HepG2 (cell line): ENCODE measurements at regions not wholly inside any gene's neighbourhood (a gene's known extent, or its start where the extent isn't known, plus 50 kb on each side); places are given as distances from the start of the nearest gene placed in this dataset.

ENCODE experiments used
- ATAC-seq: fragments of 200-7000 bp; cut with Tn5 transposase; 3 replicates; pipeline ENCODE4 v1.9.1; 2020; ENCODE audit warnings: mild to moderate bottlenecking, moderate library complexity
- BruUV-seq: library from RNA; stranded (reverse); fragments of 400-500 nt; replicated peaks from 2 replicates; lab custom pipeline; 2021; lab: Mats Ljungman, UMichigan
- CTCF ChIA-PET: fragments of 300-600 bp; formaldehyde crosslinking; extraction: SDS; loops from one replicate; lab custom pipeline; 2021; ENCODE audit warnings: low total read pairs, inconsistent platforms, low intra/inter-chr PET ratio; lab: Yijun Ruan, JAX
- POLR2A ChIA-PET: fragments of 350-600 bp; sonication (Branson Sonifier 250); formaldehyde crosslinking; loops from one replicate; lab custom pipeline; 2020; ENCODE audit warnings: antibody characterized with exemption, inconsistent platforms; lab: Yijun Ruan, JAX
- DNase-seq: peaks from one replicate; pipeline ENCODE4 v3.0.0-alpha.2; 2015; ENCODE audit warnings: low spot score
- FAIRE-seq: peaks from 3 replicates; lab custom pipeline; 2011; peaks lifted over from hg19 to GRCh38; lab: Jason Lieb, UNC
- H2AFZ ChIP-seq: one replicate; pipeline ENCODE4 v1.6.1; 2011; ENCODE audit warnings: low read length, inconsistent platforms
- H3K27ac ChIP-seq: fragments of 300-600 bp; 3 replicates; pipeline ENCODE4 v1.8.0; 2011; ENCODE audit warnings: mixed run types, mild to moderate bottlenecking, mixed read lengths, low read length, inconsistent platforms; ENCODE audit not compliant: insufficient read depth; ENCODE audit errors: extremely low read length
- H3K27me3 ChIP-seq, 2 experiments: fragments of 200-600 bp in 1 of 2; 2 replicates in 1 of 2; 3 replicates in 1 of 2; pipeline versions ENCODE4 v1.6.0 to v1.8.0; 2011; ENCODE audit warnings: low read length in 2 of 2, mild to moderate bottlenecking in 2 of 2, moderate library complexity in 2 of 2, inconsistent platforms in 1 of 2; ENCODE audit not compliant: insufficient read depth in 2 of 2, control insufficient read depth in 1 of 2
- H3K36me3 ChIP-seq, 2 experiments: fragments of 200-600 bp in 1 of 2; replicated peaks in 1 of 2; 2 replicates in 1 of 2; 3 replicates in 1 of 2; pipeline versions ENCODE4 v1.5.1 to v1.8.0; 2011; ENCODE audit warnings: low read length in 2 of 2, inconsistent platforms in 1 of 2; ENCODE audit not compliant: insufficient read depth in 2 of 2, control insufficient read depth in 1 of 2
- H3K4me1 ChIP-seq: 2 replicates; pipeline ENCODE4 v1.5.1; 2012; ENCODE audit warnings: low read length, inconsistent platforms; ENCODE audit not compliant: insufficient read depth
- H3K4me2 ChIP-seq: 2 replicates; pipeline ENCODE4 v1.6.0; 2011; ENCODE audit warnings: low read depth, low read length, inconsistent platforms
- H3K4me3 ChIP-seq, 3 experiments: fragments of 200-600 bp in 1 of 3; sonication (generic), shearing (Covaris generic) in 1 of 3; replicated peaks in 1 of 3; 2 replicates each; pipeline ENCODE4 v1.5.1; 2011 to 2016; ENCODE audit warnings: low read length in 3 of 3, inconsistent platforms in 2 of 3, low read depth in 2 of 3, mild to moderate bottlenecking in 2 of 3, control low read depth in 1 of 3, mixed read lengths in 1 of 3; ENCODE audit not compliant: insufficient read depth in 1 of 3
- H3K79me2 ChIP-seq: one replicate; pipeline ENCODE4 v1.6.1; 2011; ENCODE audit warnings: low read length, inconsistent platforms; ENCODE audit not compliant: insufficient read depth
- H3K9ac ChIP-seq: 2 replicates; pipeline ENCODE4 v1.6.0; 2011; ENCODE audit warnings: mild to moderate bottlenecking, low read depth, low read length, inconsistent platforms; ENCODE audit not compliant: insufficient read depth
- H3K9me3 ChIP-seq: 2 replicates; pipeline ENCODE4 v1.5.1; 2012; ENCODE audit warnings: mild to moderate bottlenecking, low read length
- H4K20me1 ChIP-seq: 2 replicates; pipeline ENCODE4 v1.6.0; 2011; ENCODE audit warnings: inconsistent platforms, mild to moderate bottlenecking, low read length, moderate library complexity; ENCODE audit not compliant: insufficient read depth
- AGO2 ChIP-seq: fragments of 200-400 bp; formaldehyde crosslinking; optimal IDR thresholded peaks from 2 replicates; pipeline ENCODE3; 2017; ENCODE audit warnings: mild to moderate bottlenecking, low read depth, low read length, moderate library complexity
- ATM ChIP-seq: fragments of 450-650 bp; IDR thresholded peaks from 2 replicates; pipeline ENCODE4 v1.7.1; 2017; ENCODE audit warnings: mild to moderate bottlenecking, borderline replicate concordance
- CBX2 ChIP-seq, 2 experiments: fragments of 200-600 bp in 1 of 2; sonication (generic); formaldehyde crosslinking in 1 of 2; IDR thresholded peaks; 2 replicates each; pipeline versions ENCODE4 v1.7.0 to v1.8.1; 2018 to 2022; ENCODE audit warnings: low read depth in 2 of 2, low read length in 1 of 2, mild to moderate bottlenecking in 1 of 2, missing genetic modification reagents in 1 of 2
- MBD4 ChIP-seq: IDR thresholded peaks from 2 replicates; pipeline ENCODE4 v1.6.1; 2012; ENCODE audit warnings: low read length, inconsistent platforms, borderline replicate concordance
- MED13 ChIP-seq: sonication (generic); formaldehyde crosslinking; IDR thresholded peaks from 2 replicates; pipeline ENCODE4 v1.5.0; 2020; ENCODE audit warnings: missing genetic modification reagents
- NR2F6 ChIP-seq, 2 experiments: IDR thresholded peaks; 2 replicates each; pipeline ENCODE4 v1.6.1; 2016; ENCODE audit warnings: antibody characterized with exemption in 1 of 2, mild to moderate bottlenecking in 1 of 2
- SRSF1 ChIP-seq: fragments of 200-400 bp; formaldehyde crosslinking; optimal IDR thresholded peaks from 2 replicates; pipeline ENCODE3; 2017; ENCODE audit warnings: mild to moderate bottlenecking, low read depth, low read length, moderate library complexity
- ZFP41 ChIP-seq: sonication (generic); formaldehyde crosslinking; IDR thresholded peaks from 2 replicates; pipeline ENCODE4 v1.4.0; 2020; ENCODE audit warnings: mild to moderate bottlenecking, missing genetic modification reagents, borderline replicate concordance
- ZNF251 ChIP-seq: sonication (generic); formaldehyde crosslinking; IDR thresholded peaks from 2 replicates; pipeline ENCODE4 v1.9.0; 2021; ENCODE audit warnings: mild to moderate bottlenecking, missing genetic modification reagents
- ZNF331 ChIP-seq: sonication (generic); formaldehyde crosslinking; IDR thresholded peaks from 2 replicates; pipeline ENCODE4 v1.4.0; 2020; ENCODE audit warnings: missing genetic modification reagents
- ZNF337 ChIP-seq: sonication (generic); formaldehyde crosslinking; IDR thresholded peaks from 2 replicates; pipeline ENCODE4 v1.5.1; 2020; ENCODE audit warnings: missing genetic modification reagents, low read depth, mild to moderate bottlenecking, borderline replicate concordance
- ZNF776 ChIP-seq: sonication (generic); formaldehyde crosslinking; IDR thresholded peaks from 2 replicates; pipeline ENCODE4 v1.4.0; 2020; ENCODE audit warnings: mild to moderate bottlenecking, missing genetic modification reagents
- ZNF878 ChIP-seq: sonication (generic); formaldehyde crosslinking; IDR thresholded peaks from 2 replicates; pipeline ENCODE4 v1.8.1; 2023; ENCODE audit warnings: mild to moderate bottlenecking, missing genetic modification reagents, moderate library complexity
- WGBS: methylation state at CpG from one replicate; pipeline ENCODE4 v1.1.6; 2017; ENCODE audit warnings: low lambda C conversion rate; 5-methylcytosine and 5-hydroxymethylcytosine counted together
- in situ Hi-C: cut with HindIII; loops from 2 replicates; pipeline ENCODE4 v1.10.0; 2017; ENCODE audit warnings: low pct_unique_long_range_greater_than_20kb; ENCODE audit not compliant: extremely low pct_ligation_motif_present
- intact Hi-C: fragments of 100-400 bp; cut with micrococcal nuclease; formaldehyde crosslinking; loops from one replicate; pipeline ENCODE4 v1.10.0; 2022; ENCODE audit not compliant: unreplicated experiment
- TF ChIP-seq, protein P1 (sequence below): sonication (generic); formaldehyde crosslinking; IDR thresholded peaks from 2 replicates; pipeline ENCODE4 v1.4.0; 2020; ENCODE audit warnings: mild to moderate bottlenecking, missing genetic modification reagents
- TF ChIP-seq, protein P2 (sequence below): sonication (generic); formaldehyde crosslinking; IDR thresholded peaks from 2 replicates; pipeline ENCODE4 v1.4.0; 2020; ENCODE audit warnings: mild to moderate bottlenecking, missing genetic modification reagents
- TF ChIP-seq, protein P3 (sequence below): sonication (generic); formaldehyde crosslinking; IDR thresholded peaks from 2 replicates; pipeline ENCODE4 v1.5.1; 2020; ENCODE audit warnings: missing genetic modification reagents, mild to moderate bottlenecking, borderline replicate concordance

DNA sequence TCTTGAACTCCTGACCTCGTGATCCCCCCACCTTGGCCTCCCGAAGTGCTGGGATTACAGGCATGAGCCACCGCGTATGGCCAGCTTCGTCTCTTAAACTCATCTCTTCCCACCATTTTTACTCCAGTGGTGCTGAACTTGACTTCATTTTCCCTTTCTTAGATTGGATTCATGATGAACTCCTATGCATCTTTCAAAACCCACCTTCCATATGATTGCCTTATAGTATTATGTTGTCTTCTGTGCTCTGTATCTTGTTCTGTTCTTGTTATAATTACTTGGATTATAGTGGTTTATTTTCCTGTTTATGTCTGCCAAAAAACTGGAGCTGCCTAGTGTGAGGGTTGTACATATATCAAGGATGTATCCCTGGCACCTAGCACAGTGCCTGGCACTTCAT, 110.8 kb upstream of the GADD45A start:
- no peak overlapping the region for H3K4me3 ChIP-seq
- no peaks in the 10 kb centered on the region for H4K20me1 ChIP-seq
- in situ Hi-C loops: no loop called here
- no peak for ATAC-seq
- no peak overlapping the region for H3K9ac ChIP-seq
- no peak overlapping the region for H2AFZ ChIP-seq
- H3K4me1 ChIP-seq: peaks cover 81% of the 10 kb centered on the region
- no peak overlapping the region for H3K4me2 ChIP-seq
- H3K9me3 ChIP-seq: no peaks in the 10 kb centered on the region
- BruUV-seq: no TSS peak
- no peaks in the 10 kb centered on the region for H3K79me2 ChIP-seq
- ChIA-PET CTCF (no interaction called here), POLR2A (no interaction called here)
- DNase-seq: no peak
- H3K27ac ChIP-seq: no peak overlapping the region
- H3K27me3 ChIP-seq: no peaks in the 10 kb centered on the region; a peak in 2 of 5 replicates
- TF ChIP-seq, protein P1, sequence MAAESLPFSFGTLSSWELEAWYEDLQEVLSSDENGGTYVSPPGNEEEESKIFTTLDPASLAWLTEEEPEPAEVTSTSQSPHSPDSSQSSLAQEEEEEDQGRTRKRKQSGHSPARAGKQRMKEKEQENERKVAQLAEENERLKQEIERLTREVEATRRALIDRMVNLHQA: no peak
- TF ChIP-seq MED13 (CRISPR knock-in tag) (no peak), ZNF251 (CRISPR knock-in tag) (no peak), ZNF337 (CRISPR knock-in tag) (no peak), ZNF331 (CRISPR knock-in tag) (no peak), ZNF776 (CRISPR knock-in tag) (no peak), SRSF1 (no peak)
- TF ChIP-seq, protein P2, sequence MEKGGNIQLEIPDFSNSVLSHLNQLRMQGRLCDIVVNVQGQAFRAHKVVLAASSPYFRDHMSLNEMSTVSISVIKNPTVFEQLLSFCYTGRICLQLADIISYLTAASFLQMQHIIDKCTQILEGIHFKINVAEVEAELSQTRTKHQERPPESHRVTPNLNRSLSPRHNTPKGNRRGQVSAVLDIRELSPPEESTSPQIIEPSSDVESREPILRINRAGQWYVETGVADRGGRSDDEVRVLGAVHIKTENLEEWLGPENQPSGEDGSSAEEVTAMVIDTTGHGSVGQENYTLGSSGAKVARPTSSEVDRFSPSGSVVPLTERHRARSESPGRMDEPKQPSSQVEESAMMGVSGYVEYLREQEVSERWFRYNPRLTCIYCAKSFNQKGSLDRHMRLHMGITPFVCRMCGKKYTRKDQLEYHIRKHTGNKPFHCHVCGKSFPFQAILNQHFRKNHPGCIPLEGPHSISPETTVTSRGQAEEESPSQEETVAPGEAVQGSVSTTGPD: no peak
- no peak for FAIRE-seq
- intact Hi-C loops: no loop called here
- 83% methylated on average over 5 of the region's 5 CpGs for WGBS
- H3K36me3 ChIP-seq: no peaks in the 10 kb centered on the region

DNA sequence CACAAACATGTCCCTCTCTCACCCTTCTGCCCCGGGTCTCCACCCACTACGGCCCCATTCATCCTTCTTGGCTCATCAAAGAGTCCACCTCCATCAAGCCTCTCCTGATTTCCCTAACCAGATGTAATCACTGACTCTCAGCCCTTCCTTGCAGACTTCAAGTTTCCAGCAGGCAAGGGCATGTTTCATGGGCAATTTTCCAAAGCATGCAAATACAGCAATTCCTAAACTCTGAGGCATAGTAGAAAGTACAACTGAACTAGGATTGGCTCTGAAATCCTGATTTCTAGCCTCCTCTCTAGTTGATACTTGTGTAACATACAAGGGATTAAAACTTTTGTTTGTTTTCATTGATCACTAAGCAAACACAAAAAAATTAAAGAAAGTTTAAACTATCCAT, 109.1 kb upstream of the GADD45A start:
- Histone ChIP-seq H3K4me3 (no peak overlapping the region), H3K79me2 (no peaks in the 10 kb centered on the region), H3K4me1 (peaks cover 80% of the 10 kb centered on the region), H3K27me3 (no peaks in the 10 kb centered on the region; a peak in 2 of 5 replicates), H3K27ac (no peak overlapping the region), H3K9ac (no peak overlapping the region), H3K4me2 (no peak overlapping the region), H4K20me1 (no peaks in the 10 kb centered on the region), H3K9me3 (no peaks in the 10 kb centered on the region), H2AFZ (no peak overlapping the region), H3K36me3 (no peaks in the 10 kb centered on the region)
- DNase-seq: no peak
- FAIRE-seq: no peak
- ATAC-seq: no peak
- in situ Hi-C loops (no loop called here), intact Hi-C loops (loop anchor here (5.0 kb wide), 1 partner anchor 56 kb away; no protein-coding TSS in a partner anchor)
- BruUV-seq: no TSS peak
- CTCF ChIA-PET: no interaction called here
- WGBS: 24% methylated on average over 2 of the region's 2 CpGs
- POLR2A ChIA-PET: no interaction called here
- no peak for TF ChIP-seq ZNF878 (CRISPR knock-in tag)
- TF ChIP-seq, protein P3, sequence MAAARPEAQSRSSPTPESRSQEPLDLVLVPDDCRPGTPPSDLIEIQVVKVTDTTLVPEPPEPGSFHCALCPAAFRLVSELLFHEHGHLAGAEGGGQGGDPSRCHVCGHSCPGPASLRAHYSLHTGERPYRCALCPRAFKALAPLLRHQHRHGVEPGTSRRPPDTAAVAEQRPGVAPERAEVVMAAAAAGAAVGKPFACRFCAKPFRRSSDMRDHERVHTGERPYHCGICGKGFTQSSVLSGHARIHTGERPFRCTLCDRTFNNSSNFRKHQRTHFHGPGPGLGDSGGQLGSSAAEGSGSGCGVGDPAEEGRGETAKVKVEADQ (CRISPR knock-in tag): no peak
- TF ChIP-seq ATM: no peak
- TF ChIP-seq NR2F6 (IDR thresholded peaks at IDR 0.05): no peak
- no peak for TF ChIP-seq NR2F6 (CRISPR knock-in tag; IDR thresholded peaks at IDR 0.05)
- no peak for TF ChIP-seq ZFP41 (CRISPR knock-in tag)
- TF ChIP-seq MBD4: no peak
- TF ChIP-seq AGO2: no peak
- no peak for TF ChIP-seq CBX2 (IDR thresholded peaks at IDR 0.05; ENCODE audit: low read depth, low read length)
- TF ChIP-seq CBX2 (CRISPR knock-in tag; IDR thresholded peaks at IDR 0.05; ENCODE audit: low read depth): no peak
